ENCODE measurements at regions not wholly inside any gene's neighbourhood (a gene's known extent, or its start where the extent isn't known, plus 50 kb on each side); places are given as distances from the start of the nearest gene placed in this dataset.
"Not testable (repeated sequence)": the region's sequence is repeated elsewhere in the genome, so short reads cannot be mapped to it uniquely, and the experiment has no call there.

GRCh38 chr7:79988653-79989052 lies 146.0 kb upstream of the GNAI1 start:
- no peak for TF ChIP-seq CTCF (conservative IDR thresholded peaks at IDR 0.05)
- TF ChIP-seq ZFX (IDR thresholded peaks at IDR 0.05), result no peak
- H3K27ac ChIP-seq, result no peak overlapping the region

- H3K27ac ChIP-seq, result no peak overlapping the region
- TF ChIP-seq CTCF (conservative IDR thresholded peaks at IDR 0.05) (no peak), ZFX (IDR thresholded peaks at IDR 0.05) (no peak)
These were observed 150.4 kb upstream of the GNAI1 start for GRCh38 chr7:79984210-79984609.

GRCh38 chr7:79982141-79982770 lies 152.4 kb upstream of the GNAI1 start:
- no peak overlapping the region for H3K27ac ChIP-seq
- TF ChIP-seq CTCF (conservative IDR thresholded peaks at IDR 0.05) (no peak), ZFX (IDR thresholded peaks at IDR 0.05) (no peak)

GRCh38 chr7:79980376-79980775 lies 154.3 kb upstream of the GNAI1 start:
- no peak overlapping the region for H3K27ac ChIP-seq
- TF ChIP-seq CTCF (conservative IDR thresholded peaks at IDR 0.05), result no peak

GRCh38 chr7:79979437-79979836 lies 155.2 kb upstream of the GNAI1 start:
- H3K27ac ChIP-seq, result no peak overlapping the region
- TF ChIP-seq ZFX (IDR thresholded peaks at IDR 0.05), result no peak
- no peak for TF ChIP-seq CTCF (conservative IDR thresholded peaks at IDR 0.05)

GRCh38 chr7:79977481-79977880 lies 157.2 kb upstream of the GNAI1 start:
- no peak for TF ChIP-seq ZFX (IDR thresholded peaks at IDR 0.05)
- no peak for TF ChIP-seq CTCF (conservative IDR thresholded peaks at IDR 0.05)
- H3K27ac ChIP-seq, result no peak overlapping the region

- not testable (repeated sequence) for H3K27ac ChIP-seq
These were observed 158.0 kb upstream of the GNAI1 start for GRCh38 chr7:79976711-79977020.

GRCh38 chr7:79975986-79976710 lies 158.5 kb upstream of the GNAI1 start:
- not testable (repeated sequence) for H3K27ac ChIP-seq

Data from C4-2B (cell line).